WERI-Rb-1 (cell line): ENCODE measurements at regions not wholly inside any gene's neighbourhood (a gene's known extent, or its start where the extent isn't known, plus 50 kb on each side); places are given as distances from the start of the nearest gene placed in this dataset.
A peak's percentile ranks its signal among the peaks of the same experiment; 100 is the strongest.
"Not testable (repeated sequence)": the region's sequence is repeated elsewhere in the genome, so short reads cannot be mapped to it uniquely, and the experiment has no call there.

ENCODE experiments used
- DNase-seq: peaks from one replicate; pipeline ENCODE4 v3.0.0-alpha.2; 2020
- H3K27ac ChIP-seq: fragments of 250-450 bp; sonication (Bioruptor Pico); 2 replicates; pipeline ENCODE4 v1.5.1; 2020; ENCODE audit warnings: mild to moderate bottlenecking, moderate library complexity
- H3K27me3 ChIP-seq: fragments of 250-450 bp; sonication (Bioruptor Pico); 2 replicates; pipeline ENCODE4 v1.5.1; 2021; ENCODE audit warnings: mild to moderate bottlenecking, low read depth, moderate library complexity; ENCODE audit not compliant: insufficient read depth, severe bottlenecking
- H3K36me3 ChIP-seq: fragments of 250-450 bp; sonication (Bioruptor Pico); 2 replicates; pipeline ENCODE4 v1.5.1; 2020; ENCODE audit warnings: mild to moderate bottlenecking, moderate library complexity
- H3K4me3 ChIP-seq: 2 replicates; pipeline ENCODE4 v1.5.1; 2011; ENCODE audit warnings: low read depth, mild to moderate bottlenecking, control low read depth, low read length
- H3K9me3 ChIP-seq: fragments of 250-450 bp; sonication (Bioruptor Pico); 2 replicates; pipeline ENCODE4 v1.5.1; 2021; ENCODE audit warnings: mild to moderate bottlenecking, moderate library complexity; ENCODE audit not compliant: severe bottlenecking
- TF ChIP-seq, protein P1 (sequence below): IDR thresholded peaks from 2 replicates; pipeline ENCODE4 v1.5.1; 2011; ENCODE audit warnings: low read depth, mild to moderate bottlenecking, control low read depth, inconsistent platforms, low read length

- TF ChIP-seq, protein P1, sequence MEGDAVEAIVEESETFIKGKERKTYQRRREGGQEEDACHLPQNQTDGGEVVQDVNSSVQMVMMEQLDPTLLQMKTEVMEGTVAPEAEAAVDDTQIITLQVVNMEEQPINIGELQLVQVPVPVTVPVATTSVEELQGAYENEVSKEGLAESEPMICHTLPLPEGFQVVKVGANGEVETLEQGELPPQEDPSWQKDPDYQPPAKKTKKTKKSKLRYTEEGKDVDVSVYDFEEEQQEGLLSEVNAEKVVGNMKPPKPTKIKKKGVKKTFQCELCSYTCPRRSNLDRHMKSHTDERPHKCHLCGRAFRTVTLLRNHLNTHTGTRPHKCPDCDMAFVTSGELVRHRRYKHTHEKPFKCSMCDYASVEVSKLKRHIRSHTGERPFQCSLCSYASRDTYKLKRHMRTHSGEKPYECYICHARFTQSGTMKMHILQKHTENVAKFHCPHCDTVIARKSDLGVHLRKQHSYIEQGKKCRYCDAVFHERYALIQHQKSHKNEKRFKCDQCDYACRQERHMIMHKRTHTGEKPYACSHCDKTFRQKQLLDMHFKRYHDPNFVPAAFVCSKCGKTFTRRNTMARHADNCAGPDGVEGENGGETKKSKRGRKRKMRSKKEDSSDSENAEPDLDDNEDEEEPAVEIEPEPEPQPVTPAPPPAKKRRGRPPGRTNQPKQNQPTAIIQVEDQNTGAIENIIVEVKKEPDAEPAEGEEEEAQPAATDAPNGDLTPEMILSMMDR = no peak
- no peak overlapping the region for H3K4me3 ChIP-seq
- no peaks in the 10 kb centered on the region for H3K9me3 ChIP-seq
- no peak overlapping the region for H3K27ac ChIP-seq
- H3K27me3 ChIP-seq = no peaks in the 10 kb centered on the region
- no peaks in the 10 kb centered on the region for H3K36me3 ChIP-seq
- DNase-seq = no peak
Measured at GRCh38 chr6:139879823-139880356, 505.4 kb upstream of the CITED2 start.

- H3K27me3 ChIP-seq, H3K27ac ChIP-seq, H3K9me3 ChIP-seq, H3K4me3 ChIP-seq, H3K36me3 ChIP-seq, DNase-seq: not testable (repeated sequence)
Measured at GRCh38 chr6:139879241-139879640, 504.8 kb upstream of the CITED2 start.

- no peaks in the 10 kb centered on the region for H3K9me3 ChIP-seq
- TF ChIP-seq, protein P1 = 0 out of 2 replicates have a peak, but pooled peaks have one; percentile 0
- H3K27ac ChIP-seq = no peak overlapping the region
- no peak overlapping the region for H3K4me3 ChIP-seq
- H3K36me3 ChIP-seq = no peaks in the 10 kb centered on the region
- no peaks in the 10 kb centered on the region for H3K27me3 ChIP-seq
- DNase-seq = no peak
Measured at GRCh38 chr6:139877828-139878405, 503.5 kb upstream of the CITED2 start.

DNA sequence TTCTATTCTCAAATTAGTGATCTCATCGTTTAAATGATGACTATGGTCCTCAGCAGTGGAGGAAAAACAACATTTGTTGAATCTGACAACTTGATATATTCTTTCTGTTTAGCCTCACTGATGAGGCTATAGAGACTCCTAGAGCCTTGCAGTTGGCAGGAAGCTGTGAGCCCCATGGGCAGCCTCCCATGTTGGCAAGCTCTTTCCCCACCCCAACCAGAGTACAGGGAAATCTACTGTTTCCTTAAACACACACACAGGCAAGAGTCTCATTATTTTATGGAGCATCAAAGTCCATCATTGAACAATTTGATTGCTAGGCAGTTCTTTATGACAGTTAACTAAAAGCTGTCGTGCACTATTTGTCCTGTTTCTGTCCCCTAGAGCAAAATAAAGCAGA lies 498.2 kb upstream of the CITED2 start:
- TF ChIP-seq, protein P1 = no peak
- Histone ChIP-seq H3K4me3 (no peak overlapping the region), H3K9me3 (no peaks in the 10 kb centered on the region), H3K27ac (no peak overlapping the region), H3K27me3 (no peaks in the 10 kb centered on the region), H3K36me3 (no peaks in the 10 kb centered on the region)
- DNase-seq = no peak

DNA sequence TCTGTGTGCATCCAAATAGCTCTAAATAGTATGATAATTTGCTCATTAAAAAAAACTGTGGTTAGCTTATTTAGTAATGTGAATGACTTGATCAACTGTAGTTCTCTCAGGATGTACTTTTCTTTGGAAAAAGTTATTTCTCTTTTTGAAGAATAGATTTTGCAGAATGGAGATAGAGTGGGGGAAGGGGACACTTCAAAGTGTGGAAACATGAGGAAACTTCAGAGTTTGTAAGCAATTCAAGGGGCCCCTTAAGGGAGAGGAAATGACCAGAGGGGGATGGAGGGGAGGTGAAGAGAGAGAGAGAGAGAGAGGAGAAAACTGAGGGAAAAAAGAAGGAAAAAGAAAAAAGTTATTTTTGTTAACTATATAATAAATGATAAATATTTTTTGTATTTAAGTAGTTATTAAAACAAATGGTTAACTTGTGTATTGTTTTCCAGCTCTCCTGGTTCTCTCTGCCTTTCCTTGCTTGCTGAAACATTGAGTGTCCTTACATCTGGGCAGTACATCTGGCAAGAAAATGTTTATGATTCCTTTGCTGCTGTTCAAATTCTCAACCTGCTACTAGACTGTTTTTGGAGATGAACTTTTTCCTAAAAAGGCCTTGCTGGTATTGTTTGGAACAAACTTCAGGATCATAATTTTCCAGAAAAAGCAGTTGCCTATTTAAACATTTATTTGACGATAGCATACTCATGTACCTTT lies 497.5 kb upstream of the CITED2 start:
- H3K36me3 ChIP-seq = no peaks in the 10 kb centered on the region
- H3K27me3 ChIP-seq = no peaks in the 10 kb centered on the region
- H3K27ac ChIP-seq = no peak overlapping the region
- TF ChIP-seq, protein P1 = no peak
- no peaks in the 10 kb centered on the region for H3K9me3 ChIP-seq
- no peak overlapping the region for H3K4me3 ChIP-seq
- DNase-seq = no peak

DNA sequence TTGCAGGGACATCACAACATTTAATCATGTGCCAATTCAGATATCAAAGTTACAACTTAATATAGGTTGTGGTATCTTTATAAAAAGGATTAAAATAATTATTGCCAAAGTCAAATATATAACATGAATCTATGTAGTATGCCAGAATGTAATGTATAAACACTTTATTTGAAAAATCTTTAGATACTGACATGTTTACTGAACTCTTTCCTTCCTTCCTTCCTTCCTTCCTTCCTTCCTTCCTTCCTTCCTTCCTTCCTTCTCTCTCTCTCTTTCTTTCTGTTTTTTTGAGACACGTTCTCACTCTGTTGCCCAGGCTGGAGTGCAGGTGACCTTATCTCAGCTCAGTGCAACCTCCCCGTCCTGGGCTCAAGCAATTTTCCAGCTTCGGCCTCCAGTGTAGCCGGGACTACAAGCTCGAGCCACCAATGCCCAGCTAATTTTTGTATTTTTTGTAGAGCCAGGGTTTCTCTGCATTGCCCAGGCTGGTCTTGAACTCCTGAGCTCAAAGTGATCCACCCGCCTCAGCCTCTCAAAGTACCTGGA lies 496.8 kb upstream of the CITED2 start:
- TF ChIP-seq, protein P1 = no peak
- Histone ChIP-seq H3K4me3 (no peak overlapping the region), H3K27me3 (no peaks in the 10 kb centered on the region), H3K9me3 (no peaks in the 10 kb centered on the region), H3K36me3 (no peaks in the 10 kb centered on the region), H3K27ac (no peak overlapping the region)
- no peak for DNase-seq
